ENCODE measurements at regions not wholly inside any gene's neighbourhood (a gene's known extent, or its start where the extent isn't known, plus 50 kb on each side); places are given as distances from the start of the nearest gene placed in this dataset.

DNA sequence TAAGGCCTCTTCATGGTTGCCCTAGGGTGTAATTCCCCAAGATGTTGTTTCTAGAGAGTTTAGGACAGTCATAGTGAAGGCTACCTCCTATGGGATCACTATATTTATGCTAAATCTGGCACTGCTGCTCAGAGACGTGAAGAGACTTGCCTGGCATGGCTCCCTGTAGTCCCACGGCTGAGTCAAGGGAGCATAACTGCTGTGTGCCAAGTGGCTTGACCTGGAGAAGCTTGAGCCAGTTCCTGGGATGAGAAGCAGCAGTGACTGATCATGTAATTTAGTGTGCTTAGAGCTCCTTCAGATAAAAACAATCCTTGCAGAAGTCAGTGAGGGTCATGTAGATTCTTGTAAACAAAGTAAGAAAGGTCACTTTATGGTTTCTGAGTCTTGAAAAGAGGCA, 68.9 kb upstream of the TSPAN2 start:
- ChIA-PET CTCF (interaction anchor here (0.6 to 1.3 kb wide), 2 partner anchors 19 to 811 kb away, joined by 3 to 4 read pairs; no protein-coding TSS in a partner anchor), POLR2A (no interaction called here)
- TF ChIP-seq, protein P1, sequence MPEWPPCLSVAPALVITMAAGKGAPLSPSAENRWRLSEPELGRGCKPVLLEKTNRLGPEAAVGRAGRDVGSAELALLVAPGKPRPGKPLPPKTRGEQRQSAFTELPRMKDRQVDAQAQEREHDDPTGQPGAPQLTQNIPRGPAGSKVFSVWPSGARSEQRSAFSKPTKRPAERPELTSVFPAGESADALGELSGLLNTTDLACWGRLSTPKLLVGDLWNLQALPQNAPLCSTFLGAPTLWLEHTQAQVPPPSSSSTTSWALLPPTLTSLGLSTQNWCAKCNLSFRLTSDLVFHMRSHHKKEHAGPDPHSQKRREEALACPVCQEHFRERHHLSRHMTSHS (tag by site-specific recombination; IDR thresholded peaks at IDR 0.05), result no peak
- TF ChIP-seq, protein P2, sequence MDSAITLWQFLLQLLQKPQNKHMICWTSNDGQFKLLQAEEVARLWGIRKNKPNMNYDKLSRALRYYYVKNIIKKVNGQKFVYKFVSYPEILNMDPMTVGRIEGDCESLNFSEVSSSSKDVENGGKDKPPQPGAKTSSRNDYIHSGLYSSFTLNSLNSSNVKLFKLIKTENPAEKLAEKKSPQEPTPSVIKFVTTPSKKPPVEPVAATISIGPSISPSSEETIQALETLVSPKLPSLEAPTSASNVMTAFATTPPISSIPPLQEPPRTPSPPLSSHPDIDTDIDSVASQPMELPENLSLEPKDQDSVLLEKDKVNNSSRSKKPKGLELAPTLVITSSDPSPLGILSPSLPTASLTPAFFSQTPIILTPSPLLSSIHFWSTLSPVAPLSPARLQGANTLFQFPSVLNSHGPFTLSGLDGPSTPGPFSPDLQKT (IDR thresholded peaks at IDR 0.05; ENCODE audit: borderline replicate concordance, low read depth, low read length), result no peak
- TF ChIP-seq HOXC10 (CRISPR knock-in tag; IDR thresholded peaks at IDR 0.05) (no peak), ZIC2 (tag by site-specific recombination; IDR thresholded peaks at IDR 0.05) (peak; percentile 40; the same call in 1 of the 2 replicates), PRDM1 (tag by site-specific recombination; IDR thresholded peaks at IDR 0.05) (no peak)
- no peak overlapping the region for H3K4me3 ChIP-seq (ENCODE audit: low read depth, low read length)
- no peaks in the 10 kb centered on the region for H3K9me3 ChIP-seq (ENCODE audit: control insufficient read depth, insufficient read depth, low read depth, low read length)
- no peak overlapping the region for H3K27ac ChIP-seq (ENCODE audit: extremely low read depth, low read depth, low read length)
- no peaks in the 10 kb centered on the region for H3K4me1 ChIP-seq (ENCODE audit: control insufficient read depth, insufficient read depth, low read length)
- H3K36me3 ChIP-seq (ENCODE audit: control insufficient read depth in 2 of 2, insufficient read depth in 1 of 2, low read length in 2 of 2), result no peaks in the 10 kb centered on the region

DNA sequence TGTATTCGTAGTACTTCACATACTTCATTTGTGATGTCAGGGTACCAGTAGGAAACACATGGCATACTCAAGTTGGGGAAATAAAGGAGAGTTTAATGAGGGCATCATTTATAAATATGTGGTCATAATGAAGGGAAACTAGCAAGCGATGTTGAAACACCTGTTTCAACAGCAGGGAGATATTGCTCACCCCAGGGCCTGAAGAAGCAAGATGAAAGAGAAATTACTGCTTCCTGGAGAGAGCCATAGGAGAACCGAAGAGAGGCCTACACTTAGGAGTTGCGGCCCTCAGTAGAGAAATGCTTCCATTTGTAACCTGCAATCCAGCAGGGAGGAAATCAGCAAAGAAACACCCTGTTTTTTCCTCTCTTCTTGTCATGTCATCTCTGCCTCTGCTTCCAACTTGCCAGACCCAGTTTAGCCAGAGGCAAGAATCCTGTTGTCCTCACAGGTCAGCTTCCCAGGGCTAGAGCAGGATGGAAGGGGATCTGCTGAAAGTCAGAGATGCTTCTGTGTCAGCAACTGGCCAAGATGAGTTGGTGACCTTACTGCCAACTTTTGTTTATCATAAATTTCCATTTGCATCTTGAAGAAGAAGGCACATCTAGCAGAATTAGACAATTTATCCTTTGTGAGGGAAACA, 67.6 kb upstream of the TSPAN2 start:
- CTCF ChIA-PET, result no interaction called here
- Histone ChIP-seq H3K27ac (ENCODE audit: extremely low read depth, low read depth, low read length) (no peak overlapping the region), H3K9me3 (ENCODE audit: control insufficient read depth, insufficient read depth, low read depth, low read length) (no peaks in the 10 kb centered on the region), H3K36me3 (ENCODE audit: control insufficient read depth in 2 of 2, insufficient read depth in 1 of 2, low read length in 2 of 2) (no peaks in the 10 kb centered on the region), H3K4me3 (ENCODE audit: low read depth, low read length) (no peak overlapping the region), H3K4me1 (ENCODE audit: control insufficient read depth, insufficient read depth, low read length) (no peaks in the 10 kb centered on the region)
- POLR2A ChIA-PET, result no interaction called here
- TF ChIP-seq ZNF501 (tag by site-specific recombination; IDR thresholded peaks at IDR 0.05) (no peak), ZNF529 (tag by site-specific recombination; IDR thresholded peaks at IDR 0.05; ENCODE audit: insufficient replicate concordance) (no peak), ZNF184 (tag by site-specific recombination; IDR thresholded peaks at IDR 0.05) (no peak), SP3 (tag by site-specific recombination; IDR thresholded peaks at IDR 0.05) (no peak)
- TF ChIP-seq, protein P3, sequence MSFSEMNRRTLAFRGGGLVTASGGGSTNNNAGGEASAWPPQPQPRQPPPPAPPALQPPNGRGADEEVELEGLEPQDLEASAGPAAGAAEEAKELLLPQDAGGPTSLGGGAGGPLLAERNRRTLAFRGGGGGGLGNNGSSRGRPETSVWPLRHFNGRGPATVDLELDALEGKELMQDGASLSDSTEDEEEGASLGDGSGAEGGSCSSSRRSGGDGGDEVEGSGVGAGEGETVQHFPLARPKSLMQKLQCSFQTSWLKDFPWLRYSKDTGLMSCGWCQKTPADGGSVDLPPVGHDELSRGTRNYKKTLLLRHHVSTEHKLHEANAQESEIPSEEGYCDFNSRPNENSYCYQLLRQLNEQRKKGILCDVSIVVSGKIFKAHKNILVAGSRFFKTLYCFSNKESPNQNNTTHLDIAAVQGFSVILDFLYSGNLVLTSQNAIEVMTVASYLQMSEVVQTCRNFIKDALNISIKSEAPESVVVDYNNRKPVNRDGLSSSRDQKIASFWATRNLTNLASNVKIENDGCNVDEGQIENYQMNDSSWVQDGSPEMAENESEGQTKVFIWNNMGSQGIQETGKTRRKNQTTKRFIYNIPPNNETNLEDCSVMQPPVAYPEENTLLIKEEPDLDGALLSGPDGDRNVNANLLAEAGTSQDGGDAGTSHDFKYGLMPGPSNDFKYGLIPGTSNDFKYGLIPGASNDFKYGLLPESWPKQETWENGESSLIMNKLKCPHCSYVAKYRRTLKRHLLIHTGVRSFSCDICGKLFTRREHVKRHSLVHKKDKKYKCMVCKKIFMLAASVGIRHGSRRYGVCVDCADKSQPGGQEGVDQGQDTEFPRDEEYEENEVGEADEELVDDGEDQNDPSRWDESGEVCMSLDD (tag by site-specific recombination; IDR thresholded peaks at IDR 0.05), result no peak
- TF ChIP-seq, protein P4, sequence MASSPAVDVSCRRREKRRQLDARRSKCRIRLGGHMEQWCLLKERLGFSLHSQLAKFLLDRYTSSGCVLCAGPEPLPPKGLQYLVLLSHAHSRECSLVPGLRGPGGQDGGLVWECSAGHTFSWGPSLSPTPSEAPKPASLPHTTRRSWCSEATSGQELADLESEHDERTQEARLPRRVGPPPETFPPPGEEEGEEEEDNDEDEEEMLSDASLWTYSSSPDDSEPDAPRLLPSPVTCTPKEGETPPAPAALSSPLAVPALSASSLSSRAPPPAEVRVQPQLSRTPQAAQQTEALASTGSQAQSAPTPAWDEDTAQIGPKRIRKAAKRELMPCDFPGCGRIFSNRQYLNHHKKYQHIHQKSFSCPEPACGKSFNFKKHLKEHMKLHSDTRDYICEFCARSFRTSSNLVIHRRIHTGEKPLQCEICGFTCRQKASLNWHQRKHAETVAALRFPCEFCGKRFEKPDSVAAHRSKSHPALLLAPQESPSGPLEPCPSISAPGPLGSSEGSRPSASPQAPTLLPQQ (tag by site-specific recombination; IDR thresholded peaks at IDR 0.05), result no peak

DNA sequence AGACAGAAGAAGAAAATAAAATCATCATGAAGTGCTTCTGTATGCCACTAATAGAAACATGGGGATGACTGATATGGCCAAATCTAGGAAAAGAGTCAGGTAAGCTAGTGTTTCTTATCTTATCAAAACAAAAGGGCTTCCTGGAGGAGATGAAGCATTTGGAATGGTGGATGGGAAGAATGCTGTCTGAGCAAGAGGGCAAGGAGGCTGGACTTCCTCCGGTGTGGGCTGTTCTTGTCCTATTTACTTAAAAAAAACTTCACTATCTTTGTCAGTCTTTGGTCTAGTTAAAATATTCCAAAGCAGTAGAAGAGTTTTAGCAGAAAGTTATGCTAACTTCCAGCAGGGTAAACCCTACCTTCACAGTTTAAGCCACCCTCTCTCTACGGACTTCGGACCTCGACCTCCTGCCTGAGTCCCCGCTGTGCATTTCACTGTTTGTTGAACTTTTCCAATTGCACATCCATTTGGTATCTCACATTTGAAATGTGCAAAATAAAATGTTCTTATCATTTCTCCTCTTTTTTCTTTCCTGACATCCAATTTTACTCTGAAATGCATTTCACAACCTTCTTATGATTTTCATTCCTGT, 64.8 kb upstream of the TSPAN2 start:
- Histone ChIP-seq H3K27ac (ENCODE audit: extremely low read depth, low read depth, low read length) (no peak overlapping the region), H3K4me3 (ENCODE audit: low read depth, low read length) (no peak overlapping the region), H3K9me3 (ENCODE audit: control insufficient read depth, insufficient read depth, low read depth, low read length) (no peaks in the 10 kb centered on the region), H3K36me3 (ENCODE audit: control insufficient read depth in 2 of 2, insufficient read depth in 1 of 2, low read length in 2 of 2) (no peaks in the 10 kb centered on the region), H3K4me1 (ENCODE audit: control insufficient read depth, insufficient read depth, low read length) (no peaks in the 10 kb centered on the region)
- ChIA-PET POLR2A (no interaction called here), CTCF (interaction anchor here (0.6 to 1.1 kb wide), 2 partner anchors 12 to 310 kb away, joined by 4 to 5 read pairs; no protein-coding TSS in a partner anchor)
- TF ChIP-seq, protein P5, sequence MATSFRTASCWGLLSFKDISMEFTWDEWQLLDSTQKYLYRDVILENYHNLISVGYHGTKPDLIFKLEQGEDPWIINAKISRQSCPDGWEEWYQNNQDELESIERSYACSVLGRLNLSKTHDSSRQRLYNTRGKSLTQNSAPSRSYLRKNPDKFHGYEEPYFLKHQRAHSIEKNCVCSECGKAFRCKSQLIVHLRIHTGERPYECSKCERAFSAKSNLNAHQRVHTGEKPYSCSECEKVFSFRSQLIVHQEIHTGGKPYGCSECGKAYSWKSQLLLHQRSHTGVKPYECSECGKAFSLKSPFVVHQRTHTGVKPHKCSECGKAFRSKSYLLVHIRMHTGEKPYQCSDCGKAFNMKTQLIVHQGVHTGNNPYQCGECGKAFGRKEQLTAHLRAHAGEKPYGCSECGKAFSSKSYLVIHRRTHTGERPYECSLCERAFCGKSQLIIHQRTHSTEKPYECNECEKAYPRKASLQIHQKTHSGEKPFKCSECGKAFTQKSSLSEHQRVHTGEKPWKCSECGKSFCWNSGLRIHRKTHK (tag by site-specific recombination; IDR thresholded peaks at IDR 0.05), result no peak
- no peak for TF ChIP-seq ZNF654 (tag by site-specific recombination; IDR thresholded peaks at IDR 0.05; ENCODE audit: low read depth)
- no peak for TF ChIP-seq SALL2 (tag by site-specific recombination; IDR thresholded peaks at IDR 0.05; ENCODE audit: borderline replicate concordance)
- TF ChIP-seq ZNF561 (tag by site-specific recombination; IDR thresholded peaks at IDR 0.05; ENCODE audit: borderline replicate concordance), result no peak
- TF ChIP-seq ZNF121 (tag by site-specific recombination; IDR thresholded peaks at IDR 0.05), result no peak
- no peak for TF ChIP-seq ZFP3 (tag by site-specific recombination; IDR thresholded peaks at IDR 0.05; ENCODE audit: low read depth)
